Ovary (tissue), 3 donors: ENCODE measurements at regions not wholly inside any gene's neighbourhood (a gene's known extent, or its start where the extent isn't known, plus 50 kb on each side); places are given as distances from the start of the nearest gene placed in this dataset.

Source experiments
- POLR2A ChIP-seq: fragments of 450-650 bp; IDR thresholded peaks from one replicate; pipeline ENCODE4 v1.6.1; 2017; ENCODE audit warnings: antibody characterized with exemption, mild to moderate bottlenecking, moderate library complexity
- TF ChIP-seq, protein P1 (sequence below), 3 donors: fragments of 450-650 bp in 2 of 3; fragments of 200-600 bp in 1 of 3; IDR thresholded peaks; one replicate each; pipeline versions ENCODE4 v1.5.1 to v1.8.0; 2016 to 2022; ENCODE audit warnings: antibody characterized with exemption in 3 of 3, mild to moderate bottlenecking in 1 of 3
- donor health status: DM: no; HTN: no; CAD: no.

DNA sequence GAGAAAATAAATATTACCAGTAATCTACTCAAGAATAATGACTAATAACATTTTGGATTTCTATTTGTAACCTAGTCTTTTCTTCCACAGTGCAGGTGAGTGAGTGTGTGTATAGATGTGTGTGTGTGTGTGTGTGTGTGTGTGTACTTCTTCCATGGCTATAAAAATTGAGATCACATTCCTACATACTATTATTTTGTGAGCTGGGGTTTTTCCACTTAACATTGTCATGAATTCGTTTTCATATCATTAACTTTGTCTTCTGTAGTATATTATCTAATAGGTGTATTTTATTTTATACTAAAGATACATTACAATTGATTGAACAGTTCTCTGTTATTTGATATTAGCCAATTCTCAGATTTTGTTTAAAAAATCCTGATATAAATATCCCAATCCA, 152.4 kb upstream of the TRPC7 start:
- TF ChIP-seq, protein P1, sequence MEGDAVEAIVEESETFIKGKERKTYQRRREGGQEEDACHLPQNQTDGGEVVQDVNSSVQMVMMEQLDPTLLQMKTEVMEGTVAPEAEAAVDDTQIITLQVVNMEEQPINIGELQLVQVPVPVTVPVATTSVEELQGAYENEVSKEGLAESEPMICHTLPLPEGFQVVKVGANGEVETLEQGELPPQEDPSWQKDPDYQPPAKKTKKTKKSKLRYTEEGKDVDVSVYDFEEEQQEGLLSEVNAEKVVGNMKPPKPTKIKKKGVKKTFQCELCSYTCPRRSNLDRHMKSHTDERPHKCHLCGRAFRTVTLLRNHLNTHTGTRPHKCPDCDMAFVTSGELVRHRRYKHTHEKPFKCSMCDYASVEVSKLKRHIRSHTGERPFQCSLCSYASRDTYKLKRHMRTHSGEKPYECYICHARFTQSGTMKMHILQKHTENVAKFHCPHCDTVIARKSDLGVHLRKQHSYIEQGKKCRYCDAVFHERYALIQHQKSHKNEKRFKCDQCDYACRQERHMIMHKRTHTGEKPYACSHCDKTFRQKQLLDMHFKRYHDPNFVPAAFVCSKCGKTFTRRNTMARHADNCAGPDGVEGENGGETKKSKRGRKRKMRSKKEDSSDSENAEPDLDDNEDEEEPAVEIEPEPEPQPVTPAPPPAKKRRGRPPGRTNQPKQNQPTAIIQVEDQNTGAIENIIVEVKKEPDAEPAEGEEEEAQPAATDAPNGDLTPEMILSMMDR (IDR thresholded peaks at IDR 0.05), result no peak
- no peak for TF ChIP-seq POLR2A
